ENCODE measurements at regions not wholly inside any gene's neighbourhood (a gene's known extent, or its start where the extent isn't known, plus 50 kb on each side); places are given as distances from the start of the nearest gene placed in this dataset.

- no TSS peak for BruUV-seq (replicated peaks)
- H3K4me3 ChIP-seq, result no peak overlapping the region
- intact Hi-C loops (cut with micrococcal nuclease), result no loop called here
- H3K4me1 ChIP-seq (replicated peaks in 1 of 2; ENCODE audit: control insufficient read depth in 2 of 2, insufficient read depth in 2 of 2, low read length in 2 of 2), result no peaks in the 10 kb centered on the region
- H3K9me1 ChIP-seq (ENCODE audit: control insufficient read depth, insufficient read depth, low read length), result no peaks in the 10 kb centered on the region
- in situ Hi-C loops (cut with MboI), result no loop called here
- WGBS (ENCODE audit: insufficient coverage, low coverage, missing lambda C conversion rate), result 2% methylated on average over 5 of the region's 5 CpGs
- H3K9ac ChIP-seq (ENCODE audit: insufficient read depth in 1 of 2, low read depth in 2 of 2, low read length in 2 of 2), result no peak overlapping the region
- H3K79me2 ChIP-seq (ENCODE audit: control insufficient read depth, insufficient read depth, low read length), result no peaks in the 10 kb centered on the region
- H3K27ac ChIP-seq (ENCODE audit: extremely low read depth, low read depth, low read length), result no peak overlapping the region
- H3K36me3 ChIP-seq (ENCODE audit: control insufficient read depth, insufficient read depth, low read length), result no peaks in the 10 kb centered on the region
- no peak overlapping the region for H3K4me2 ChIP-seq (ENCODE audit: insufficient read depth, low read length)
- H3K9me3 ChIP-seq (replicated peaks; ENCODE audit: control insufficient read depth, insufficient read depth, low read depth, low read length), result no peaks in the 10 kb centered on the region
- no peaks in the 10 kb centered on the region for H4K20me1 ChIP-seq (replicated peaks; ENCODE audit: control insufficient read depth, insufficient read depth, low read length)
- CTCF ChIA-PET (ENCODE audit: low intra/inter-chr PET ratio), result no interaction called here
- peaks cover 4 to 7% of the 10 kb centered on the region in 2 experiments; a peak in 4 of 5 replicates for H3K27me3 ChIP-seq (ENCODE audit: control insufficient read depth in 2 of 2, insufficient read depth in 2 of 2, low read length in 2 of 2)
- TF ChIP-seq SRF (CRISPR knock-in tag; IDR thresholded peaks at IDR 0.05), result no peak
- TF ChIP-seq E2F1 (CRISPR knock-in tag; IDR thresholded peaks at IDR 0.05), result no peak
- TF ChIP-seq ERF (CRISPR knock-in tag; IDR thresholded peaks at IDR 0.05), result no peak
- no peak for TF ChIP-seq RBM14 (IDR thresholded peaks at IDR 0.05; ENCODE audit: borderline replicate concordance, insufficient read depth, low read depth, low read length)
- no peak for TF ChIP-seq NR1H2 (CRISPR knock-in tag; IDR thresholded peaks at IDR 0.05)
- TF ChIP-seq ZNF146 (CRISPR knock-in tag; IDR thresholded peaks at IDR 0.05; ENCODE audit: unreplicated experiment), result no peak
- TF ChIP-seq MTA2 (IDR thresholded peaks at IDR 0.05; ENCODE audit: low read depth), result no peak
- TF ChIP-seq NEUROD1 (IDR thresholded peaks at IDR 0.05; ENCODE audit: borderline replicate concordance, low read depth, low read length, partially characterized antibody), result no peak
- TF ChIP-seq ZBTB2 (IDR thresholded peaks at IDR 0.05), result no peak
- H2AFZ ChIP-seq (ENCODE audit: low read depth, low read length), result no peak overlapping the region
- FAIRE-seq, result no peak
- ATAC-seq, result no peak
- POLR2A ChIA-PET, result no interaction called here
- DNase-seq (ENCODE audit: extremely low read depth in 1 of 4, low spot score in 3 of 4), result no peak
These were observed 494.1 kb upstream of the DPH6 start for GRCh38 chr15:36039996-36040572.
